ENCODE measurements at regions not wholly inside any gene's neighbourhood (a gene's known extent, or its start where the extent isn't known, plus 50 kb on each side); places are given as distances from the start of the nearest gene placed in this dataset.

DNA sequence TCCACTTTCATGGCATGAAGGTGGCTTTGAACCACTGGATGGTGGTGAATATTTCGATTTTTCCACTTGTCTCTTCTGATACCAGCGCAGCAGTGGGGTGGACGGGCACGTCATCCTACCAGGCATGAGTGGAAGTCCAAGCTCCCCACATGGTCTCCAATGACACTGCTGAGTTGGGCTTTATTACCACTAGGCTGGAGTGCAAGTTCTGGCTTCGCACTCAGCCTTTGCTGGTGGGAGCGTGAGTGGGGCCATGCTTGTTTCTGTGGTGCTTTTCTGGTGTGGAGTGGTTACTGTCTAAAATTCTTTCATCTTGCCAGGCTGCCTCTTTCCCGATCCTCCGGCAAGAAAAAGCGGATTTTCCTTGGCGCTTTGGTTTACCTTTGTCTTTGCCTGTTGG lies 70.1 kb upstream of the SDK1 start:
- DNase-seq (ENCODE audit: low read depth in 3 of 3): no peak

DNA sequence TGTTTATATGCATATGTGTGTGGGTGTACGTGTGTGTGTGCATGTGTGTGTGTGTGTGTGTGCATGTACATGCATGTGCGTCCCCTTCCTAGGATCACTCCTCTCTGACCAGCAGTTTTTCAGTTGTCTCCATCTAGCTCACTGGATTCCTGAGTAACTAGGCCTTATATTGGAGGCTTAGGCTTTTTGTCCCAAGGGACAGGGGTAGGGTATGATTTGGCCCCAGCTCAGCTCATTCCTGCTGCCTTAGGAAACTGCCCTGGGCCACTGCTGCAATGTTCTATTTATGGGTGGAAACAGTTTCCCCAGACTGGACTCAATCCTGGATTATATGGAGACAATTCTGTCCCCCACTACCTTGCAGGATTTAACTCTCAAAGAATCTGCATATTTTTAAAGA lies 68.8 kb upstream of the SDK1 start:
- DNase-seq (ENCODE audit: low read depth in 3 of 3): no peak

DNA sequence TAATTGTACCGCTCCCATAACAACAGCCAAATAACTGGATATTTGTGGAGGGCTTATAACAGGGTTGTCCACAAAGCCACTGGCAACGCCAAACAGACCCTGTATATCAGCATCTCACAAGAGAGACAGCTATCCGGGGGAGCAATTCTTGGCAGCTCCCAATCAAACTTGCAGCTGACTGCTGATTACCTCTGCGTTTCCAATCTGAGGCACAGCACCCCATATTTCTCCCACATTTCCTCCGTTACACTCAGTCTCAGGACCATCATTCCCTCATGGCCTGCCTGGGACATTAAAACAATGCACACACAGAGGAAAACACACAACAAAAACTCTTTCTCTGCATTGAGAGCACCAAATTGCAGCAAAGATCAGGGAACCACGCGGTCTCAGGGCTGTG lies 67.8 kb upstream of the SDK1 start:
- DNase-seq (ENCODE audit: low read depth in 3 of 3): no peak

DNA sequence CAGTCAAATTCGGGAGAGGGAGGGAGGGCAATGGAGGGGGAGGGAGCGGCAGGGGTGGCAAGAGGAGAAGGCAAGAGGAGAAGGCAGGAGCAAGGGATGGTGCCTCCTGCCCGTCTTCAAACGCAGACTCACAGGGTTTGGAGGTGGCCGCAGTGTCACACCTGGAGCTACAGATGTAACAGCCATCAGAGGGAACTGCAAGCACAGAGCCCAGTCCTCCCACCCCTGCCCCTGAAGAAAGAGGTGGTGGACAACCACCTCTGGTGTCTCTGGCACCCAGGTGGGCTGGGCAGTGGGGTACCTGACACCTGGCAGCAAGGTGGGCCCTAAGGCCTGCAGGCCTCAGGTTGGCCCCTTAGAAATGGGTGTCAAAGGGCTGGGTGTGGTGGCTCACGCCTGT lies 67.0 kb upstream of the SDK1 start:
- DNase-seq (ENCODE audit: low read depth in 3 of 3): no peak

DNA sequence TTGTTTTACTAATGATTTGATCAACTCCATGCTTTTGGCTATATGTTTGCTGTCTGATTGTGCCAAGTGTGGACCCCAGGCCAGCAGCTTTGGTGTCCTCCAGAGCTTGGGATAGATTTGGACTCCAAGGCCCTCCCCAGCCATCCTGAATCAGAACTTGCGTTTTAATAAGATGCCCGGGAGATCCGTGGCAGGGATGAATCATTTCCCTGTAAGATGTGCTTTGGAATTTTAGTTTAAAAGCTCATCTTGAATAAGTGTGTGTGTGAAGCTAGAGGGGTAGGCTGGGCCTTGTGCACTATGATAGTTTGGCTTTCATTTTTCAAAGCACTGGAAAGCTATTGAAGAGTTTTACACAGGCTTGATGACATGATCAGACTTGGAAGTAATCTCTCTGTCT lies 66.2 kb upstream of the SDK1 start:
- DNase-seq (ENCODE audit: low read depth in 3 of 3): no peak

DNA sequence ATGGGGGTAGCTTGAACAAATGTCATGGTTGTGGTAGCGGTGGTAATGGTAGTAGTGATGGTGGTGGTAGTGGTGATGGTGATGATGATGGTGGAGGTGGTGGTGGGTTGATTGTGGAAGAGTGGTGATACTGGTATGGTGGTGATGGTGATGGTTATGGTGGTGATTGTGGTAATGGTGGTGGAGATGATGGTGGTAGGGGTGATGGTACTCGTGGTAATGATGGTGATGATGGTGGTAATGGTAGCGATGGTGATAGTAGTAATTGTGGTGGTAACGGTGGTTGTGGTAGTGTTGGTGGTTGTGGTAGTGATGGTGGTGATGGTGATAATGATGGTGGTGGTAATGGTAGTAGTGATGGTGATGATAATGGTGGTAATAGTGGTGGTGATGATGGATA lies 65.7 kb upstream of the SDK1 start:
- DNase-seq (ENCODE audit: low read depth in 3 of 3): no peak

DNA sequence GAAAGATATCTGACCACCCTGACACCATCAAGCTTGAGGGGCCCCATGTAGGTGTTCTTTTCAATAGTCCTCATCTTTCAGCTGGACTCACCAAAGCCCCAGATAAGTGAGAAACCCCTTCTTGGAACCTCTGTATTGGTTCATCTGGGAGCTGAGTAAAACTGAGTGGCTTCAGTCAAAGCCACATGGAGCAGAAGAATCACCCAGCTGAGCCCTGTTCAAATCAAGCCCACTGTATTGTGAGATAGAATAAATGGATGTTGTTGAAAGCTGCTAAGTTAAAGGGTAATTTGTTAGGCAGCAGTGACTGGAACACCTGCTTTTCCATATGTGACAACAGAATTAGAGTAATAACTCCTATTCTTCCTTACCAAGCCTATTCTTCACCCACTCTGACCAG lies 64.8 kb upstream of the SDK1 start:
- no peak for DNase-seq (ENCODE audit: low read depth in 3 of 3)

DNA sequence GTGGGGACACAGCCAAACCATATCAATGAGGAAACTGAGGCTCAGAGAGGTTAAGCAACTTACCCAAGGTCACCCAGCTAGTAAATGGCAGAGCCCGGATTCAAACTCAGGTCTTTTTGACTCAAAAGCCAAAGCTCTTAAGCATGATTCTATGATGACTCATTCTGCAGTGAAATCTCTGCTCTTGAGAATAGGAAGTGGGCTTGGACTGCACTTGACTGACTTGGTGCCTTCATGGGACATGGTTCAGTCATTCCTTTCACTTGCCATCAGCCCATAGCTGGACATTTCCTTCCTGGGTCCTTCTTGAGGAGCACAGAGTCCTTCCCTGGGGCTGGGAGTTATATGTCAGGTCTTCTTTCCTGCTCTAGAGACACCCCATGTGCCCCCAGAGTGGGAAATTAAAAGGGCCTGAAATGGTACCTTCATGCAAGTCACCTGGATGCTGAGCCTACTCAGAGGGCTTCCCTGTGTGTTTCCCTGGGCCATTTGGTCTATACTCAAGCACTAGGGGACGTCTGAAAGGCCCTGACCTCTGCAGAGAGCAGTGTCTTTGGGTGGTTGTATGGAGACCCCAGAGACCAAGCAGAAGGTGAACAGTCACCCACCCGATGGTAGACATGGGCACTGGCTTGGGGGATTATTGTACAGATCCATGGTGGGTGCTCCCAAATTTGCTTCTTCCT lies 62.4 kb upstream of the SDK1 start:
- no peak for DNase-seq (ENCODE audit: low read depth in 3 of 3)

DNA sequence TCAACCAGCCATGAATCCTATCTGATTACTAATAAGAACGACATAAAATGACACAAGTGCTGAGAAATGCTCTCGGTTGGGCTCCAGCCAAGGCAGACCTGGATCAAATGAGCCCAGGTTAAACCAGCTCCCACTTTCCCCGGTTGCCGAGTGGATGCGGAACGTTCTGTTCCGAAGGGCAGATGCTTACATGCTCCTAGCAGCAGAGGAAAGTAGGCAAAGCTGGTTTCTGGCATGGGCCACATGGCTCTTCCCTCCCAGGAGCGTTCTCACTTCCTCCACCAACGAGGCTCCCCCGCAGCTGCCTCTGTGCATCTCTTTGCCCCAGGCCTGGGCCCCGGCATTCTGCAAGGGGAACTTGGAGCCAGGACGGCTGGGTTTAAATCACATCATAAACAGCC lies 61.8 kb upstream of the SDK1 start:
- DNase-seq (ENCODE audit: low read depth in 3 of 3): no peak

DNA sequence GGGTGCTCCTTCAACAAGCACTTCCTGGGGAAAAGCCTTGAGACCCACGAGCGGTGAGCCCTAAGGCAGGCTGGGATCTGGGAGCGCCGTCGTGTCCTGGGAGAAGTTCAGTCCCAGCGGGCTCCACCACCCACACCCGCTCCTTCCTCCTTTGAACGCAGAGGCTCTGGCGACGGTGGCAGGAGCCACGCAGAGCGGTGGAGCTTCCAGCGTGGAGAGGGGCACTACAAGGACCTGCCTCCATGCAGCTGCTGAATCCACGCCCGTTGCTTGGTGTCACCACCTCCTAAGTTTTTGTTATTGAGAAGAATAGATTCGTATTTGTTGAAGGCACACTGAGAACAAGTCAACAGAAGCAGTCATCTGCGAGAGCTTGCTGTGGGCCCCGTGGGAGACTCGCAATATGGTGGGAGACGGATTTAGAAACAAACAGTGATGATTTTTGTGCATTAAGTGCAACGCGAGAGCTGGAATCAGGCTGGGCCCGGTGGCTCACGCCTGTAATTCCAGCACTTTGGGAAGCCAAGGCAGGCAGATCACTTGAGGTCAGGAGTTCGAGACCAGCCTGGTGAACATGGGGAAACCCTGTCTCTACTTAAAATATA lies 60.1 kb upstream of the SDK1 start:
- no peak for DNase-seq (ENCODE audit: low read depth in 3 of 3)

DNA sequence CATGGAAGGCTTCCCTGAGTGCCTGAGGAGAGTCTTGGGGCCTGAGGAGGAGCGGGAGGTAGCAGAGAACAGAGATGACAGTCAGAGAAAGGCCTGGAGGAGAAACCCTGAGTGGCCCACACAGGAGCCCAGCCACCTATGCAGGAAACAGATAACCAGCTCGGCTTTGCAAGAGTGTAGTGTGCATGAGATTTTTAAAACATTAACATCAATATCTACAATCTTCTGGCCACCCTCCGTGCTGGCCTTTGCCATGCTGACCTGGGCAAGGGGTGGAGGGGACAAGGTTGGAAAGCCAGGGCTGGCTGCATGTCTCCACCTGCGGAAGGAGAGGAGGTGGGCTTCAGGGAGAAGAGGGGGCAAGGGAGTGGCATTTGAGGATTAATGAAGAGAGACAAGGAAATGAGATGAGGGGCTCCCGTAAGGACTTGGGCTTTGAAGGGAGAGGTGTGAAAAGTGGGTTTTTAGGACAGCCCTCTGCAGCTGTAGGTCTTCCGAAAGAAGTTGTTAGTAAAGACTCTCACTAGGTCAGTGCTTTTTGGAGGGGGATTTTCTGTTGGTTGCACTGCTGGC lies 59.3 kb upstream of the SDK1 start:
- DNase-seq (ENCODE audit: low read depth in 3 of 3): no peak

DNA sequence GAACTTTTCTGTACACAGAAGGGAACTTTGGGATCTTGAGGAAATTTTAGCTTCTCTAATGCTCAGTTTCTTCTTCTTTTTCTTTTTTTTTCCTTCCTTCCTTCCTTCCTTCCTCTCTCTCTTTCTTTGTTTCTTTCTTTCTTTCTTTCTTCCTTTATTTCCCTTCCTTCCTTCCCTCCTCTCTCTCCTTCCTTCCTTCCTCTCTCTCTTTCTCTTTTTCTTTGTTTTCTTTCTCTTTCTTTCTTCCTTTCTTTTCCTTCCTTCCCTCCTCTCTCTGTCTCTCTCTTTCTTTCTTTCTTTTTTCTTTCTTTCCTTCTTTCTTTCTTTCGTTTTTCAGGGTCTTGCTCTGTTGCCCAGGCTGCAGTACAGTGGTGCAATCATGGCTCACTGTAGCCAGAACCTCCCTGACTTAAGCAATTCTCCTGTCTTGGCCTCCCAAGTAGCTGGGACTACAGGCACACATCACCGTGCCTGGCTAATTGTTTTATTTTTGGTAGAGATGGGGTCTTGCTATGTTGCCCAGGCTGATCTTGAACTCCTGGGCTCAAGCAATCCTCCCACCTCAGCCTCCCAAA lies 58.6 kb upstream of the SDK1 start:
- no peak for DNase-seq (ENCODE audit: low read depth in 3 of 3)

DNA sequence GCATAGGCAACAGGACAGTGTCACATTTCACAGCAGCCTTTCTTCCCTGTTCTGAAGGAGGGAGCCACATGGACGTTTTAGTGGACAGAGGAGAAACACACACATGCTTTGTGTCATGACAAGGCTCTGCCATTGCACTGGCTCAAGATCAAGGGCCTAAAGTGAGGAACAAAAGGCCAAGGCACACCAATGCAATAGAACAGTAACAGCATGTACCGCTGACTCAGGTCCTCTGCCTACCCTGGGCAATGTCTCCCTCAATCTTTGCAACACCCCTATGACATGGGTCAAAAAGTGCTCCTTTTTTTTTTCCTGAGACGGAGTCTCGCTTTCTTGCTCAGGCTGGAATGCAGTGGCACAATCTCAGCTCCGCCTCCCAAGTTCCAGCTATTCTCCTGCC lies 57.8 kb upstream of the SDK1 start:
- no peak for DNase-seq (ENCODE audit: low read depth in 3 of 3)

DNA sequence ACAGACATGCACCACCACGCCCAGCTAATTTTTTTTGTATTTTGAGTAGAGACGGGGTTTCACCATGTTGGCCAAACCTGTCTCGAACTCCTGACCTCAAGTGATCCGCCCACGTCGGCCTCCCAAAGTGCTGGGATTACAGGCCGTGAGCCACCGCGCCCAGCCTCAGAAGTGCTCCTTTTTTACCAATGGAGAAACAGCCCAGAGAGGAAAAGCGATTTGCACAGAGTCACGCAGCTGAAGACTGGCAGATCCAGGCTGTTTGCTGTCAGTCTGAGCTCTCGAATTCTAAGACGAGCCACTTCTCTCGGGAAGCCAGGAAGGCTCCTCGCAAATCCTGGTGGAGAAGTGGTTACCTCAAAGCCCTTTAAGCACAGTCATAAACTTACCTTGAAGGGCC lies 57.4 kb upstream of the SDK1 start:
- no peak for DNase-seq (ENCODE audit: low read depth in 3 of 3)

DNA sequence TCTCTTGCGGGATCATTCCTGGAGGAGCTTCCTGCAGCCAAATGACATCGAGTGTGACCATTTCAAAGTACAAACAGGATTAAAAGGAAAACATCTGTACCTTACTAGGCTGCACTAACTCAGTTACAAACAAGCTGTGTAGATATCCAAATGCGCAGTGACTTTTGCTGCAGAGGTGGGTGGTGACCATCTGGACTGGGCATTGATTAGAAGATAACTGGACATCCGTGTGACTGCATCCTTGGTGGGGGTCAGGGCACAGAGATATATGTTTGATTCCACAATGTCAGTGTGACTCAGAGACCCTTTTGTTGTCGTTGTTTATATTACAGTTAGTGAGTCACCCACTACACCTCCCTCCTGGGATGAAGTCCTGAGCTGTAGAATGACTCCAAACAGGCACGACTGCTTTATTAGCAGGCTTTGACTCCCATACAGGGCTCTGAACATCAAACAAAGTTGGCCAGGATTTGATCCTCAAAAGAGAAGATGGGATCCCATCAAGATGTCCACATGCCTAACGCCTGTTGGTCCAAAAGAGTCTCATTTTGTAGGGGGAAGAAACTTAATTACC lies 56.7 kb upstream of the SDK1 start:
- no peak for DNase-seq (ENCODE audit: low read depth in 3 of 3)

DNA sequence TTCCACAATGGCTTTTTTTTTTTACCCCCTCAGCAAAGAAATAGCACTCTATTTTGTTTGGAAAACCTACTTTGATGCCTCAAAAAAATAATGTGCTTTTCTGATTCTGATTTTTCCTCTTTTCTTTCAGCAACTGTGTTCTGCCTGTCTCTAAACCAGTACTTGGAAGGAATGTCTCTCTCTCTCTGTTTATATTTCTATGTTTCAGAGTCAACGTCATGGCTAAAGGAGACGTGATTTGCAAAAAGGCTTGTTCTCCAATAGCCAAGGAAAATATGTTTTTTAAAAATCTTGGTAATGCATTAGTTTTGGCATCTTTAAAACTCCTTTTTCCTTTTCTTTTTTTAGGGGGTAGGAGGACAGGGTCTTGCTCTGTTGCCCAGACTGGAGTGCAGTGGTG lies 56.0 kb upstream of the SDK1 start:
- no peak for DNase-seq (ENCODE audit: low read depth in 3 of 3)

DNA sequence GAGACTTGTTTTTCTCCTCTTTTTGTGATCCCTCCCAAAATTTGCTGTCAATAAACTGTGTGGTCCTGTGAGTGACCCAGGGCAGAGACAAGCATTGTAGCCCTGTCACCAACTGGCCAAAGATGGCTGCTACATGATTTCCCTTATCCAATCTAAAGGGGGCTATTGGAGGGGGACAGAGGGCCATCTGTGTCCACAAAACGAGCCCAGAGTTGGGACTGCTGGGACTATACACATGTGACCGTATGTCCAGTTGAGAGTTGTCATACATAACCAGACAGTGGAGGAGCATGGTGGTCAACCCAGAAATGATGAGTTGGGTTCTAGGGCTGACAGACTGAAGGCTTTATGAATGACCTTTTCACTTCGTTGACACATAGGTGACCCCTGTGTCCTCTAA lies 55.3 kb upstream of the SDK1 start:
- DNase-seq (ENCODE audit: low read depth in 3 of 3): no peak

DNA sequence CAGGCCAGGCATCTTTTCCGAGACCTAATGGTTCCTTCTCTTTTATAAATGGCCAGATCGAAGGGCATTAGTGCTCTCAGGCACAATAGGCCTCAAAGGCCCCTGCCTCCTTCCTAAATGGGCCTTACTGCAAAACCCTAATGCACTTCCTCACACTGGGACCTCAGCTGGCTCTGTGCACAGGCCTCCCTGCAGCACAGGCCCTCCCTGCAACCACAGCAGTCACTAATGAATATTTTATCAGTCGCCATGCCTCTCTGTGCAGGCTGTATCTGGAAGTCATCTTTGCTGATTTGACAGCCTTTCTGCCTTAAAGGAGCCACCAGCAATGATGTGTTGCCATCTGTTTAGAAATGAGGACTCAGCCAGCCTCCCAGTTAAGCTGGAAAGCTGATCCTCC lies 54.9 kb upstream of the SDK1 start:
- no peak for DNase-seq (ENCODE audit: low read depth in 3 of 3)

DNA sequence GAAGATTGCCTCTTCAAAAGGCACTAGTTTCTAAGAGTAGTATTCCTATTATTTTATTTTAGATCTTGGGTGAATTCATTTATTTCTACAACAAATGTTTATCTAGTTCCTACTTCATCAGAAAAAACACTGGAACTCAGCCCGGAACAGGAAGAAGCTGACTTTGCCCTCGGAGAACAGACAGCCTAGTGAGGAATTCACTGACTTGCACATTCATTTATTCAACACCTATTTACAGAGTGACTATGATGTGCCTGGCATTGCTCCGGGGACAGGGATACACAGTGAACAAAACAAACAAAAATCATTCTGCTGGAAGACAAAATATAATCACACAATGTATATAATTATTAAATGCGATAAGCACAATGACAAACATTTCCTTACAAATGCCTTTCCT lies 54.4 kb upstream of the SDK1 start:
- no peak for DNase-seq (ENCODE audit: low read depth in 3 of 3)

DNA sequence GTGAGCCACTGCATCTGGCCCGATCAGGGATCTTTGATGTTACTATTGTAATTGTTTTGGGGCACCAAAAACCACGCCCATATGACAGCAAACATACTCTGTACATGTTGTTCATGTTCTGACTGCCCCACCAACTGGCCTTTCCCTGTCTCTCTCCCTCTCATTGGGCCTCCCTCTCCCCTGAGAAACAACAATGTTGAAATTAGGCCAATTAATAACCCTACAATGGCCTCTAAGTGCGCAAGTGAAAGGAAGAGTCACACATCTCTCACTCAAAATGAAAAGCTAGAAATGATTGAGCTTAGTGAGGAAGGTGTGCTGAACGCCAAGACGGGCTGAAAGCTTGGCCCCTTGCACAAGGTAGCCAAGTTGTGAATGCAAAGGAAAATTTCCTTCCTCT lies 50.3 kb upstream of the SDK1 start:
- DNase-seq (ENCODE audit: low read depth in 3 of 3): no peak

Data from stimulated activated CD4-positive, alpha-beta T cell treated with anti-CD3 and anti-CD28 coated beads, TNF-alpha, amount 100 ng/mL, for 24 hours (primary cell).